ENCODE measurements at regions not wholly inside any gene's neighbourhood (a gene's known extent, or its start where the extent isn't known, plus 50 kb on each side); places are given as distances from the start of the nearest gene placed in this dataset.

DNA sequence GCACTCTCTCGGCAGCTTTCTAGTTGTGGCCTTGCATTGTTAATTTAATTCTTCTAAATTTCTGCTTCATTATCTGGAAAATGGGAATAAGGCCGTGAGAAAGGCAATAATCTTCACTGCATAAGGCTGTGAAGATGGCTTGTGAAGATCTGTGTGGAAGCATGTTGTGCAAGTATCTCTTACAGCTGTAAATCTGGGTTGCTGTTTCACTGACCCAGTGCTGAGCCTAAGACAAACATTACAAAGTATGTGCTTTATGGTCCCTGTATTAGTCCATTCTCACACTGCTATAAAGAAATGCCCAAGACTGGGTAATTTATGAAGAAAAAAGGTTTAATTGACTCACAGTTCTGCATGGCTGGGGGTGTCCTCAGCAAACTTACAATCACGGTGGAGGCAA, 101.0 kb upstream of the PTPRR start:
- H4K20me1 ChIP-seq (ENCODE audit: insufficient read depth, low read length), result no peaks in the 10 kb centered on the region
- DNase-seq (ENCODE audit: low spot score) (no peak), ATAC-seq (no peak), FAIRE-seq (no peak)
- H3K79me2 ChIP-seq (ENCODE audit: insufficient read depth, low read length), result no peaks in the 10 kb centered on the region
- no peaks in the 10 kb centered on the region for H3K9me3 ChIP-seq (ENCODE audit: low read length)
- no peak overlapping the region for H3K4me2 ChIP-seq (ENCODE audit: low read depth, low read length)
- H3K4me3 ChIP-seq (replicated peaks in 1 of 3; ENCODE audit: insufficient read depth in 1 of 3, low read depth in 2 of 3, low read length in 3 of 3), result no peak overlapping the region
- no peaks in the 10 kb centered on the region for H3K36me3 ChIP-seq (replicated peaks in 1 of 2; ENCODE audit: control insufficient read depth in 1 of 2, insufficient read depth in 2 of 2, low read length in 2 of 2)
- H3K9ac ChIP-seq (ENCODE audit: insufficient read depth, low read depth, low read length), result no peak overlapping the region
- H3K27ac ChIP-seq (ENCODE audit: extremely low read length, insufficient read depth, low read length), result no peak overlapping the region
- H3K4me1 ChIP-seq (ENCODE audit: insufficient read depth, low read length), result no peaks in the 10 kb centered on the region
- in situ Hi-C loops (cut with HindIII; ENCODE audit: extremely low pct_ligation_motif_present, low pct_unique_long_range_greater_than_20kb) (loop anchor here (25.0 kb wide), 1 partner anchor 284 kb away; no protein-coding TSS in a partner anchor), intact Hi-C loops (cut with micrococcal nuclease; ENCODE audit: unreplicated experiment) (no loop called here)
- TF ChIP-seq, protein P1, sequence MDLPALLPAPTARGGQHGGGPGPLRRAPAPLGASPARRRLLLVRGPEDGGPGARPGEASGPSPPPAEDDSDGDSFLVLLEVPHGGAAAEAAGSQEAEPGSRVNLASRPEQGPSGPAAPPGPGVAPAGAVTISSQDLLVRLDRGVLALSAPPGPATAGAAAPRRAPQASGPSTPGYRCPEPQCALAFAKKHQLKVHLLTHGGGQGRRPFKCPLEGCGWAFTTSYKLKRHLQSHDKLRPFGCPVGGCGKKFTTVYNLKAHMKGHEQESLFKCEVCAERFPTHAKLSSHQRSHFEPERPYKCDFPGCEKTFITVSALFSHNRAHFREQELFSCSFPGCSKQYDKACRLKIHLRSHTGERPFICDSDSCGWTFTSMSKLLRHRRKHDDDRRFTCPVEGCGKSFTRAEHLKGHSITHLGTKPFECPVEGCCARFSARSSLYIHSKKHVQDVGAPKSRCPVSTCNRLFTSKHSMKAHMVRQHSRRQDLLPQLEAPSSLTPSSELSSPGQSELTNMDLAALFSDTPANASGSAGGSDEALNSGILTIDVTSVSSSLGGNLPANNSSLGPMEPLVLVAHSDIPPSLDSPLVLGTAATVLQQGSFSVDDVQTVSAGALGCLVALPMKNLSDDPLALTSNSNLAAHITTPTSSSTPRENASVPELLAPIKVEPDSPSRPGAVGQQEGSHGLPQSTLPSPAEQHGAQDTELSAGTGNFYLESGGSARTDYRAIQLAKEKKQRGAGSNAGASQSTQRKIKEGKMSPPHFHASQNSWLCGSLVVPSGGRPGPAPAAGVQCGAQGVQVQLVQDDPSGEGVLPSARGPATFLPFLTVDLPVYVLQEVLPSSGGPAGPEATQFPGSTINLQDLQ (CRISPR knock-in tag; IDR thresholded peaks at IDR 0.05), result no peak
- no peak for TF ChIP-seq ZNF557 (CRISPR knock-in tag; IDR thresholded peaks at IDR 0.05)
- TF ChIP-seq ZNF616 (CRISPR knock-in tag; IDR thresholded peaks at IDR 0.05; ENCODE audit: low read depth), result no peak
- TF ChIP-seq KDM1A (CRISPR knock-in tag; IDR thresholded peaks at IDR 0.05), result no peak
- no peak for TF ChIP-seq ZFP36L2 (CRISPR knock-in tag; IDR thresholded peaks at IDR 0.05)
- no peak for TF ChIP-seq WIZ (CRISPR knock-in tag; IDR thresholded peaks at IDR 0.05)
- no peak for TF ChIP-seq CREM (IDR thresholded peaks at IDR 0.05)
- TF ChIP-seq CREM (CRISPR knock-in tag; IDR thresholded peaks at IDR 0.05), result no peak
- TF ChIP-seq, protein P2, sequence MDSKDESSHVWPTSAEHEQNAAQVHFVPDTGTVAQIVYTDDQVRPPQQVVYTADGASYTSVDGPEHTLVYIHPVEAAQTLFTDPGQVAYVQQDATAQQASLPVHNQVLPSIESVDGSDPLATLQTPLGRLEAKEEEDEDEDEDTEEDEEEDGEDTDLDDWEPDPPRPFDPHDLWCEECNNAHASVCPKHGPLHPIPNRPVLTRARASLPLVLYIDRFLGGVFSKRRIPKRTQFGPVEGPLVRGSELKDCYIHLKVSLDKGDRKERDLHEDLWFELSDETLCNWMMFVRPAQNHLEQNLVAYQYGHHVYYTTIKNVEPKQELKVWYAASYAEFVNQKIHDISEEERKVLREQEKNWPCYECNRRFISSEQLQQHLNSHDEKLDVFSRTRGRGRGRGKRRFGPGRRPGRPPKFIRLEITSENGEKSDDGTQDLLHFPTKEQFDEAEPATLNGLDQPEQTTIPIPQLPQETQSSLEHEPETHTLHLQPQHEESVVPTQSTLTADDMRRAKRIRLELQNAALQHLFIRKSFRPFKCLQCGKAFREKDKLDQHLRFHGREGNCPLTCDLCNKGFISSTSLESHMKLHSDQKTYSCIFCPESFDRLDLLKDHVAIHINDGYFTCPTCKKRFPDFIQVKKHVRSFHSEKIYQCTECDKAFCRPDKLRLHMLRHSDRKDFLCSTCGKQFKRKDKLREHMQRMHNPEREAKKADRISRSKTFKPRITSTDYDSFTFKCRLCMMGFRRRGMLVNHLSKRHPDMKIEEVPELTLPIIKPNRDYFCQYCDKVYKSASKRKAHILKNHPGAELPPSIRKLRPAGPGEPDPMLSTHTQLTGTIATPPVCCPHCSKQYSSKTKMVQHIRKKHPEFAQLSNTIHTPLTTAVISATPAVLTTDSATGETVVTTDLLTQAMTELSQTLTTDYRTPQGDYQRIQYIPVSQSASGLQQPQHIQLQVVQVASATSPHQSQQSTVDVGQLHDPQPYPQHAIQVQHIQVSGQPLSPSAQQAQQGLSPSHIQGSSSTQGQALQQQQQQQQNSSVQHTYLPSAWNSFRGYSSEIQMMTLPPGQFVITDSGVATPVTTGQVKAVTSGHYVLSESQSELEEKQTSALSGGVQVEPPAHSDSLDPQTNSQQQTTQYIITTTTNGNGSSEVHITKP (CRISPR knock-in tag; IDR thresholded peaks at IDR 0.05; ENCODE audit: low read depth), result no peak
- TF ChIP-seq ZNF317 (CRISPR knock-in tag; IDR thresholded peaks at IDR 0.05), result no peak
- TF ChIP-seq, protein P3, sequence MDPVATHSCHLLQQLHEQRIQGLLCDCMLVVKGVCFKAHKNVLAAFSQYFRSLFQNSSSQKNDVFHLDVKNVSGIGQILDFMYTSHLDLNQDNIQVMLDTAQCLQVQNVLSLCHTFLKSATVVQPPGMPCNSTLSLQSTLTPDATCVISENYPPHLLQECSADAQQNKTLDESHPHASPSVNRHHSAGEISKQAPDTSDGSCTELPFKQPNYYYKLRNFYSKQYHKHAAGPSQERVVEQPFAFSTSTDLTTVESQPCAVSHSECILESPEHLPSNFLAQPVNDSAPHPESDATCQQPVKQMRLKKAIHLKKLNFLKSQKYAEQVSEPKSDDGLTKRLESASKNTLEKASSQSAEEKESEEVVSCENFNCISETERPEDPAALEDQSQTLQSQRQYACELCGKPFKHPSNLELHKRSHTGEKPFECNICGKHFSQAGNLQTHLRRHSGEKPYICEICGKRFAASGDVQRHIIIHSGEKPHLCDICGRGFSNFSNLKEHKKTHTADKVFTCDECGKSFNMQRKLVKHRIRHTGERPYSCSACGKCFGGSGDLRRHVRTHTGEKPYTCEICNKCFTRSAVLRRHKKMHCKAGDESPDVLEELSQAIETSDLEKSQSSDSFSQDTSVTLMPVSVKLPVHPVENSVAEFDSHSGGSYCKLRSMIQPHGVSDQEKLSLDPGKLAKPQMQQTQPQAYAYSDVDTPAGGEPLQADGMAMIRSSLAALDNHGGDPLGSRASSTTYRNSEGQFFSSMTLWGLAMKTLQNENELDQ (CRISPR knock-in tag; IDR thresholded peaks at IDR 0.05; ENCODE audit: borderline replicate concordance), result no peak
- TF ChIP-seq STAT5B (CRISPR knock-in tag; IDR thresholded peaks at IDR 0.05), result no peak
- no peaks in the 10 kb centered on the region for H3K27me3 ChIP-seq (ENCODE audit: control insufficient read depth in 1 of 2, insufficient read depth in 2 of 2, low read length in 2 of 2)
- ChIA-PET CTCF (ENCODE audit: low intra/inter-chr PET ratio, low total read pairs) (no interaction called here), POLR2A (no interaction called here)
- no peak overlapping the region for H2AFZ ChIP-seq (ENCODE audit: low read length)
- BruUV-seq (replicated peaks), result no TSS peak
- 30% methylated on average over 3 of the region's 3 CpGs for WGBS (ENCODE audit: low lambda C conversion rate)
